ENCODE measurements at regions not wholly inside any gene's neighbourhood (a gene's known extent, or its start where the extent isn't known, plus 50 kb on each side); places are given as distances from the start of the nearest gene placed in this dataset.

- Histone ChIP-seq H3K27me3 (ENCODE audit: control insufficient read depth, insufficient read depth, low read length) (peaks cover 4% of the 10 kb centered on the region), H3K4me1 (ENCODE audit: control insufficient read depth, insufficient read depth, low read length, poor library complexity, severe bottlenecking) (no peaks in the 10 kb centered on the region), H3K4me3 (ENCODE audit: low read depth, low read length) (no peak overlapping the region), H3K36me3 (ENCODE audit: control insufficient read depth, insufficient read depth, low read length) (no peaks in the 10 kb centered on the region), H3K27ac (ENCODE audit: insufficient read depth, low read length, poor library complexity, severe bottlenecking) (no peak overlapping the region), H3K9me3 (ENCODE audit: control insufficient read depth in 2 of 2, low read length in 2 of 2) (no peaks in the 10 kb centered on the region)
- H3K4me3 Mint-ChIP-seq, result no peak overlapping the region
- H3K36me3 Mint-ChIP-seq, result no peaks in the 10 kb centered on the region
- DNase-seq, result no peak
- peaks cover 31% of the 10 kb centered on the region for H3K27me3 Mint-ChIP-seq
- no peak for ATAC-seq (ENCODE audit: low read depth in 2 of 2)
- H3K27ac Mint-ChIP-seq, result no peak overlapping the region
- no peaks in the 10 kb centered on the region for H3K9me3 Mint-ChIP-seq
- no peaks in the 10 kb centered on the region for H3K4me1 Mint-ChIP-seq
These were observed 72.4 kb downstream of the NOG start for GRCh38 chr17:56665864-56666263.

GRCh38 chr17:56667925-56668458 lies 74.5 kb downstream of the NOG start:
- H3K27me3 ChIP-seq (ENCODE audit: control insufficient read depth, insufficient read depth, low read length), result peaks cover 4% of the 10 kb centered on the region
- Mint-ChIP-seq H3K27ac (no peak overlapping the region), H3K4me3 (no peak overlapping the region), H3K4me1 (no peaks in the 10 kb centered on the region), H3K36me3 (no peaks in the 10 kb centered on the region), H3K27me3 (peaks cover 31% of the 10 kb centered on the region), H3K9me3 (no peaks in the 10 kb centered on the region)
- no peak for ATAC-seq (ENCODE audit: low read depth in 2 of 2)
- H3K9me3 ChIP-seq (ENCODE audit: control insufficient read depth in 2 of 2, low read length in 2 of 2), result no peaks in the 10 kb centered on the region
- no peak overlapping the region for H3K4me3 ChIP-seq (ENCODE audit: low read depth, low read length)
- H3K27ac ChIP-seq (ENCODE audit: insufficient read depth, low read length, poor library complexity, severe bottlenecking), result no peak overlapping the region
- DNase-seq, result no peak
- H3K4me1 ChIP-seq (ENCODE audit: control insufficient read depth, insufficient read depth, low read length, poor library complexity, severe bottlenecking), result no peaks in the 10 kb centered on the region
- no peaks in the 10 kb centered on the region for H3K36me3 ChIP-seq (ENCODE audit: control insufficient read depth, insufficient read depth, low read length)

GRCh38 chr17:56672195-56672594 lies 78.7 kb downstream of the NOG start:
- Histone ChIP-seq H3K36me3 (ENCODE audit: control insufficient read depth, insufficient read depth, low read length) (no peaks in the 10 kb centered on the region), H3K9me3 (ENCODE audit: control insufficient read depth in 2 of 2, low read length in 2 of 2) (no peaks in the 10 kb centered on the region), H3K27me3 (ENCODE audit: control insufficient read depth, insufficient read depth, low read length) (peaks cover 27% of the 10 kb centered on the region), H3K27ac (ENCODE audit: insufficient read depth, low read length, poor library complexity, severe bottlenecking) (no peak overlapping the region), H3K4me3 (ENCODE audit: low read depth, low read length) (no peak overlapping the region), H3K4me1 (ENCODE audit: control insufficient read depth, insufficient read depth, low read length, poor library complexity, severe bottlenecking) (no peaks in the 10 kb centered on the region)
- H3K27me3 Mint-ChIP-seq, result peaks cover 33% of the 10 kb centered on the region
- H3K9me3 Mint-ChIP-seq, result peaks cover 0 to 2% (median 0%) of the 10 kb centered on the region in 7 donors
- ATAC-seq (ENCODE audit: low read depth in 2 of 2) (no peak), DNase-seq (no peak)
- H3K36me3 Mint-ChIP-seq, result no peaks in the 10 kb centered on the region
- H3K4me3 Mint-ChIP-seq, result no peak overlapping the region
- peak overlapping the region in 1 of 3 donors; percentile 1 for H3K27ac Mint-ChIP-seq
- peaks cover 0 to 5% (median 1%) of the 10 kb centered on the region in 4 donors for H3K4me1 Mint-ChIP-seq

GRCh38 chr17:56674401-56674925 lies 81.0 kb downstream of the NOG start:
- H3K27ac ChIP-seq (ENCODE audit: insufficient read depth, low read length, poor library complexity, severe bottlenecking), result no peak overlapping the region
- ATAC-seq (ENCODE audit: low read depth in 2 of 2) (no peak), DNase-seq (no peak)
- peaks cover 11% of the 10 kb centered on the region for H3K4me1 ChIP-seq (ENCODE audit: control insufficient read depth, insufficient read depth, low read length, poor library complexity, severe bottlenecking)
- no peaks in the 10 kb centered on the region for H3K9me3 ChIP-seq (ENCODE audit: control insufficient read depth in 2 of 2, low read length in 2 of 2)
- H3K27me3 ChIP-seq (ENCODE audit: control insufficient read depth, insufficient read depth, low read length), result peaks cover 38% of the 10 kb centered on the region
- Mint-ChIP-seq H3K27ac (no peak overlapping the region), H3K4me3 (no peak overlapping the region), H3K4me1 (peaks cover 5 to 20% (median 7%) of the 10 kb centered on the region in 4 donors), H3K36me3 (no peaks in the 10 kb centered on the region), H3K27me3 (peaks cover 52% of the 10 kb centered on the region), H3K9me3 (peaks cover 0 to 2% (median 0%) of the 10 kb centered on the region in 7 donors)
- no peak overlapping the region for H3K4me3 ChIP-seq (ENCODE audit: low read depth, low read length)
- no peaks in the 10 kb centered on the region for H3K36me3 ChIP-seq (ENCODE audit: control insufficient read depth, insufficient read depth, low read length)

- peaks cover 59% of the 10 kb centered on the region for H3K27me3 Mint-ChIP-seq
- no peak for DNase-seq
These were observed 82.6 kb downstream of the NOG start for GRCh38 chr17:56675876-56676660.

GRCh38 chr17:56676810-56677209 lies 83.3 kb downstream of the NOG start:
- Histone ChIP-seq H3K4me1 (ENCODE audit: control insufficient read depth, insufficient read depth, low read length, poor library complexity, severe bottlenecking) (peaks cover 11% of the 10 kb centered on the region), H3K27ac (ENCODE audit: insufficient read depth, low read length, poor library complexity, severe bottlenecking) (no peak overlapping the region), H3K36me3 (ENCODE audit: control insufficient read depth, insufficient read depth, low read length) (no peaks in the 10 kb centered on the region), H3K4me3 (ENCODE audit: low read depth, low read length) (no peak overlapping the region), H3K27me3 (ENCODE audit: control insufficient read depth, insufficient read depth, low read length) (peaks cover 40% of the 10 kb centered on the region), H3K9me3 (ENCODE audit: control insufficient read depth in 2 of 2, low read length in 2 of 2) (no peaks in the 10 kb centered on the region)
- Mint-ChIP-seq H3K27ac (no peak overlapping the region), H3K9me3 (peaks cover 0 to 2% (median 0%) of the 10 kb centered on the region in 7 donors), H3K4me3 (no peak overlapping the region), H3K36me3 (no peaks in the 10 kb centered on the region), H3K27me3 (peaks cover 59% of the 10 kb centered on the region), H3K4me1 (peaks cover 5 to 33% (median 14%) of the 10 kb centered on the region in 4 donors)
- DNase-seq, result peak in 1 of 3 donors; percentile 7
- ATAC-seq (ENCODE audit: low read depth in 2 of 2), result no peak

More at GRCh38 chr17:56675876-56676660, 82.6 kb downstream of the NOG start:
- H3K27me3 ChIP-seq (ENCODE audit: control insufficient read depth, insufficient read depth, low read length), result peaks cover 40% of the 10 kb centered on the region
- peaks cover 5 to 33% (median 14%) of the 10 kb centered on the region in 4 donors for H3K4me1 Mint-ChIP-seq
- no peaks in the 10 kb centered on the region for H3K9me3 ChIP-seq (ENCODE audit: control insufficient read depth in 2 of 2, low read length in 2 of 2)
- peaks cover 11% of the 10 kb centered on the region for H3K4me1 ChIP-seq (ENCODE audit: control insufficient read depth, insufficient read depth, low read length, poor library complexity, severe bottlenecking)
- H3K36me3 ChIP-seq (ENCODE audit: control insufficient read depth, insufficient read depth, low read length), result no peaks in the 10 kb centered on the region
- no peak overlapping the region for H3K4me3 ChIP-seq (ENCODE audit: low read depth, low read length)
- no peak overlapping the region for H3K27ac ChIP-seq (ENCODE audit: insufficient read depth, low read length, poor library complexity, severe bottlenecking)
- ATAC-seq (ENCODE audit: low read depth in 2 of 2), result no peak
- H3K4me3 Mint-ChIP-seq, result no peak overlapping the region
- no peak overlapping the region for H3K27ac Mint-ChIP-seq
- H3K9me3 Mint-ChIP-seq, result peaks cover 0 to 2% (median 0%) of the 10 kb centered on the region in 7 donors
- H3K36me3 Mint-ChIP-seq, result no peaks in the 10 kb centered on the region

- Histone ChIP-seq H3K4me3 (ENCODE audit: low read depth, low read length) (peak overlapping the region; percentile 52), H3K9me3 (ENCODE audit: control insufficient read depth in 2 of 2, low read length in 2 of 2) (no peaks in the 10 kb centered on the region), H3K27ac (ENCODE audit: insufficient read depth, low read length, poor library complexity, severe bottlenecking) (no peak overlapping the region), H3K36me3 (ENCODE audit: control insufficient read depth, insufficient read depth, low read length) (no peaks in the 10 kb centered on the region), H3K27me3 (ENCODE audit: control insufficient read depth, insufficient read depth, low read length) (peaks cover 44% of the 10 kb centered on the region), H3K4me1 (ENCODE audit: control insufficient read depth, insufficient read depth, low read length, poor library complexity, severe bottlenecking) (peaks cover 11% of the 10 kb centered on the region)
- H3K27ac Mint-ChIP-seq, result peak overlapping the region in 1 of 3 donors; percentile 39
- no peaks in the 10 kb centered on the region for H3K36me3 Mint-ChIP-seq
- DNase-seq, result peak in 1 of 3 donors; percentile 14
- H3K4me1 Mint-ChIP-seq, result peaks cover 5 to 33% (median 14%) of the 10 kb centered on the region in 4 donors
- ATAC-seq (ENCODE audit: low read depth in 2 of 2), result peak; percentile 16 to 23
- peaks cover 0 to 2% (median 0%) of the 10 kb centered on the region in 7 donors for H3K9me3 Mint-ChIP-seq
- H3K27me3 Mint-ChIP-seq, result peaks cover 57% of the 10 kb centered on the region
- H3K4me3 Mint-ChIP-seq, result peak overlapping the region in 3 of 4 donors; percentile 32 to 86 (median 78)
These were observed 85.0 kb downstream of the NOG start for GRCh38 chr17:56678249-56679114.
